Muscle of leg (tissue), 3 donors: ENCODE measurements at regions not wholly inside any gene's neighbourhood (a gene's known extent, or its start where the extent isn't known, plus 50 kb on each side); places are given as distances from the start of the nearest gene placed in this dataset.

Source experiments
- DNase-seq: peaks from one replicate; pipeline ENCODE4 v3.0.0; 2013
- H3K27ac ChIP-seq: one replicate; pipeline ENCODE4 v1.5.1; 2013; ENCODE audit warnings: mild to moderate bottlenecking, low read length, control low read depth
- H3K27me3 ChIP-seq: one replicate; pipeline ENCODE4 v1.6.1; 2013; ENCODE audit warnings: low read length; ENCODE audit not compliant: control insufficient read depth, insufficient read depth
- H3K36me3 ChIP-seq: one replicate; pipeline ENCODE4 v1.6.1; 2013; ENCODE audit warnings: low read length; ENCODE audit not compliant: control insufficient read depth, insufficient read depth
- H3K4me1 ChIP-seq: one replicate; pipeline ENCODE4 v1.6.1; 2013; ENCODE audit warnings: low read length; ENCODE audit not compliant: control insufficient read depth, insufficient read depth
- H3K4me3 ChIP-seq: one replicate; pipeline ENCODE4 v1.5.1; 2013; ENCODE audit warnings: low read length, control low read depth
- H3K9me3 ChIP-seq: replicated peaks from 2 replicates; pipeline ENCODE4 v1.6.1; 2013; ENCODE audit warnings: low read depth, low read length; ENCODE audit not compliant: control insufficient read depth
- WGBS: methylation state at CpG from one replicate; pipeline ENCODE4 v1.1.5; 2013; ENCODE audit warnings: missing lambda C conversion rate; ENCODE audit not compliant: insufficient coverage; 5-methylcytosine and 5-hydroxymethylcytosine counted together

GRCh38 chr15:31275331-31276262 is 51.0 kb upstream of the KLF13 start:
- peaks cover 65% of the 10 kb centered on the region for H3K4me1 ChIP-seq
- no peaks in the 10 kb centered on the region for H3K36me3 ChIP-seq
- DNase-seq: peak; percentile 69
- no peak overlapping the region for H3K4me3 ChIP-seq
- H3K27ac ChIP-seq: no peak overlapping the region
- WGBS: 73% methylated on average over 11 of the region's 17 CpGs
- H3K27me3 ChIP-seq: no peaks in the 10 kb centered on the region
- no peaks in the 10 kb centered on the region for H3K9me3 ChIP-seq

GRCh38 chr15:31276596-31277298 is 49.9 kb upstream of the KLF13 start:
- Histone ChIP-seq H3K9me3 (no peaks in the 10 kb centered on the region), H3K27me3 (no peaks in the 10 kb centered on the region), H3K36me3 (no peaks in the 10 kb centered on the region), H3K4me3 (no peak overlapping the region), H3K27ac (no peak overlapping the region), H3K4me1 (peaks cover 62% of the 10 kb centered on the region)
- DNase-seq: no peak
- WGBS: 77% methylated on average over 5 of the region's 8 CpGs
